Caco-2 (cell line): ENCODE measurements at regions not wholly inside any gene's neighbourhood (a gene's known extent, or its start where the extent isn't known, plus 50 kb on each side); places are given as distances from the start of the nearest gene placed in this dataset.

ENCODE experiments used
- BruUV-seq: library from RNA; stranded (reverse); fragments of 400-500 nt; replicated peaks from 2 replicates; lab custom pipeline; 2021; lab: Mats Ljungman, UMichigan
- CTCF ChIA-PET: fragments of 300-600 bp; sonication (Branson Sonifier 250); formaldehyde crosslinking; loops from one replicate; lab custom pipeline; 2022; ENCODE audit warnings: antibody characterized with exemption; lab: Charles Lee
- POLR2A ChIA-PET: fragments of 300-600 bp; sonication (Branson Sonifier 250); formaldehyde crosslinking; loops from one replicate; lab custom pipeline; 2022; ENCODE audit warnings: antibody characterized with exemption; lab: Charles Lee
- DNase-seq, 2 experiments: peaks; one replicate each; pipeline versions ENCODE4 v3.0.0 to v3.0.0-alpha.2; 2020 to 2022
- H3K27me3 ChIP-seq: replicated peaks from 2 replicates; pipeline ENCODE4 v1.6.0; 2011; ENCODE audit warnings: low read length; ENCODE audit not compliant: control insufficient read depth, insufficient read depth
- H3K36me3 ChIP-seq: 2 replicates; pipeline ENCODE4 v1.5.1; 2011; ENCODE audit warnings: low read length; ENCODE audit not compliant: control insufficient read depth, insufficient read depth
- H3K4me1 ChIP-seq: fragments of 250-450 bp; sonication (Bioruptor Pico); 2 replicates; pipeline ENCODE4 v1.5.1; 2020; ENCODE audit warnings: mild to moderate bottlenecking
- H3K4me3 ChIP-seq: 2 replicates; pipeline ENCODE4 v1.5.1; 2011; ENCODE audit warnings: low read depth, mild to moderate bottlenecking, control low read depth, low read length
- H3K9me3 ChIP-seq: fragments of 250-450 bp; sonication (Bioruptor Pico); 2 replicates; pipeline ENCODE4 v1.5.1; 2020; ENCODE audit warnings: mild to moderate bottlenecking, moderate library complexity
- H3K27ac Mint-ChIP-seq: one replicate; pipeline ENCODE4 v1.8.0; 2022; ENCODE audit warnings: mixed read lengths; ENCODE audit not compliant: unreplicated experiment
- H3K27me3 Mint-ChIP-seq: one replicate; pipeline ENCODE4 v1.8.0; 2022; ENCODE audit warnings: mixed read lengths; ENCODE audit not compliant: insufficient read depth, unreplicated experiment
- H3K36me3 Mint-ChIP-seq: one replicate; pipeline ENCODE4 v1.8.0; 2022; ENCODE audit warnings: mild to moderate bottlenecking, mixed read lengths; ENCODE audit not compliant: insufficient read depth, unreplicated experiment
- H3K4me1 Mint-ChIP-seq: one replicate; pipeline ENCODE4 v1.8.0; 2022; ENCODE audit warnings: low read depth, mixed read lengths; ENCODE audit not compliant: unreplicated experiment
- H3K4me3 Mint-ChIP-seq: one replicate; pipeline ENCODE4 v1.8.0; 2022; ENCODE audit warnings: mild to moderate bottlenecking, moderate library complexity, mixed read lengths; ENCODE audit not compliant: unreplicated experiment
- H3K9me3 Mint-ChIP-seq: one replicate; pipeline ENCODE4 v1.8.0; 2022; ENCODE audit warnings: mixed read lengths; ENCODE audit not compliant: unreplicated experiment
- CTCF ChIP-seq, 2 experiments: fragments of 200-600 bp in 1 of 2; IDR thresholded peaks; 1 replicate in 1 of 2; 2 replicates in 1 of 2; pipeline versions ENCODE4 v1.5.1 to v1.8.0; 2011 to 2022; ENCODE audit warnings: antibody characterized with exemption in 1 of 2, control low read depth in 1 of 2, inconsistent platforms in 1 of 2, low read depth in 1 of 2, low read length in 1 of 2, mild to moderate bottlenecking in 1 of 2, moderate library complexity in 1 of 2; ENCODE audit not compliant: insufficient read depth in 1 of 2, severe bottlenecking in 1 of 2, unreplicated experiment in 1 of 2
- intact Hi-C: fragments of 100-400 bp; cut with micrococcal nuclease; formaldehyde crosslinking; loops from one replicate; pipeline ENCODE4 v1.10.0; 2022; ENCODE audit not compliant: unreplicated experiment

- DNase-seq = no peak
- Histone ChIP-seq H3K27me3 (no peaks in the 10 kb centered on the region), H3K4me1 (no peaks in the 10 kb centered on the region), H3K9me3 (no peaks in the 10 kb centered on the region), H3K36me3 (no peaks in the 10 kb centered on the region), H3K4me3 (no peak overlapping the region)
- CTCF ChIA-PET = no interaction called here
- no peaks in the 10 kb centered on the region for H3K9me3 Mint-ChIP-seq
- TF ChIP-seq CTCF (IDR thresholded peaks at IDR 0.05; ENCODE audit: insufficient read depth in 1 of 2, low read depth in 1 of 2, low read length in 1 of 2, severe bottlenecking in 1 of 2, unreplicated experiment in 1 of 2) = no peak
- H3K27ac Mint-ChIP-seq = no peak overlapping the region
- no peaks in the 10 kb centered on the region for H3K27me3 Mint-ChIP-seq
- BruUV-seq = no TSS peak
- H3K4me3 Mint-ChIP-seq = no peak overlapping the region
- H3K36me3 Mint-ChIP-seq = no peaks in the 10 kb centered on the region
- intact Hi-C loops = no loop called here
- no peaks in the 10 kb centered on the region for H3K4me1 Mint-ChIP-seq
- POLR2A ChIA-PET = no interaction called here
Observed at GRCh38 chr13:89281331-89281730, 1610.2 kb downstream of the SLITRK5 start.

- intact Hi-C loops = no loop called here
- H3K9me3 ChIP-seq = no peaks in the 10 kb centered on the region
- ChIA-PET POLR2A (no interaction called here), CTCF (no interaction called here)
- no TSS peak for BruUV-seq
- no peaks in the 10 kb centered on the region for H3K4me1 ChIP-seq
- Mint-ChIP-seq H3K27ac (no peak overlapping the region), H3K4me3 (no peak overlapping the region), H3K9me3 (no peaks in the 10 kb centered on the region), H3K27me3 (no peaks in the 10 kb centered on the region), H3K4me1 (no peaks in the 10 kb centered on the region), H3K36me3 (no peaks in the 10 kb centered on the region)
- TF ChIP-seq CTCF (IDR thresholded peaks at IDR 0.05; ENCODE audit: insufficient read depth in 1 of 2, low read depth in 1 of 2, low read length in 1 of 2, severe bottlenecking in 1 of 2, unreplicated experiment in 1 of 2) = no peak
- DNase-seq = no peak
- no peaks in the 10 kb centered on the region for H3K36me3 ChIP-seq
- H3K27me3 ChIP-seq = no peaks in the 10 kb centered on the region
- H3K4me3 ChIP-seq = no peak overlapping the region
Observed at GRCh38 chr13:89282241-89282640, 1611.1 kb downstream of the SLITRK5 start.

- no peaks in the 10 kb centered on the region for H3K4me1 Mint-ChIP-seq
- intact Hi-C loops = no loop called here
- H3K36me3 Mint-ChIP-seq = no peaks in the 10 kb centered on the region
- no peak overlapping the region for H3K4me3 ChIP-seq
- no peak overlapping the region for H3K27ac Mint-ChIP-seq
- TF ChIP-seq CTCF (IDR thresholded peaks at IDR 0.05; ENCODE audit: insufficient read depth in 1 of 2, low read depth in 1 of 2, low read length in 1 of 2, severe bottlenecking in 1 of 2, unreplicated experiment in 1 of 2) = no peak
- CTCF ChIA-PET = no interaction called here
- no peaks in the 10 kb centered on the region for H3K4me1 ChIP-seq
- H3K4me3 Mint-ChIP-seq = no peak overlapping the region
- no peaks in the 10 kb centered on the region for H3K9me3 ChIP-seq
- no TSS peak for BruUV-seq
- no peak for DNase-seq
- no peaks in the 10 kb centered on the region for H3K27me3 ChIP-seq
- no peaks in the 10 kb centered on the region for H3K36me3 ChIP-seq
- no peaks in the 10 kb centered on the region for H3K9me3 Mint-ChIP-seq
- H3K27me3 Mint-ChIP-seq = no peaks in the 10 kb centered on the region
- POLR2A ChIA-PET = no interaction called here
Observed at GRCh38 chr13:89287381-89287780, 1616.2 kb downstream of the SLITRK5 start.
